ENCODE measurements at regions not wholly inside any gene's neighbourhood (a gene's known extent, or its start where the extent isn't known, plus 50 kb on each side); places are given as distances from the start of the nearest gene placed in this dataset.

GRCh38 chr2:5535301-5535700 lies 156.9 kb upstream of the SOX11 start:
- in situ Hi-C loops (cut with HindIII; ENCODE audit: low sequenced_read_pairs) = no loop called here
- no peak for DNase-seq (ENCODE audit: low spot score)

GRCh38 chr2:5537180-5537688 lies 154.9 kb upstream of the SOX11 start:
- in situ Hi-C loops (cut with HindIII; ENCODE audit: low sequenced_read_pairs) = no loop called here
- DNase-seq (ENCODE audit: low spot score) = no peak

- DNase-seq (ENCODE audit: low spot score) = no peak
- in situ Hi-C loops (cut with HindIII; ENCODE audit: low sequenced_read_pairs) = no loop called here
Measured at GRCh38 chr2:5538313-5538712, 153.9 kb upstream of the SOX11 start.

GRCh38 chr2:5538772-5539171 lies 153.4 kb upstream of the SOX11 start:
- no peak for DNase-seq (ENCODE audit: low spot score)
- in situ Hi-C loops (cut with HindIII; ENCODE audit: low sequenced_read_pairs) = no loop called here

GRCh38 chr2:5539282-5540165 lies 152.7 kb upstream of the SOX11 start:
- in situ Hi-C loops (cut with HindIII; ENCODE audit: low sequenced_read_pairs) = no loop called here

GRCh38 chr2:5540856-5541255 lies 151.3 kb upstream of the SOX11 start:
- no peak for DNase-seq (ENCODE audit: low spot score)
- in situ Hi-C loops (cut with HindIII; ENCODE audit: low sequenced_read_pairs) = no loop called here

More at GRCh38 chr2:5539282-5540165, 152.7 kb upstream of the SOX11 start:
- DNase-seq (ENCODE audit: low spot score) = no peak

GRCh38 chr2:5544205-5544786 lies 147.9 kb upstream of the SOX11 start:
- no peak for DNase-seq (ENCODE audit: low spot score)
- in situ Hi-C loops (cut with HindIII; ENCODE audit: low sequenced_read_pairs) = no loop called here

- no peak for DNase-seq (ENCODE audit: low spot score)
- in situ Hi-C loops (cut with HindIII; ENCODE audit: low sequenced_read_pairs) = no loop called here
Measured at GRCh38 chr2:5546181-5546580, 146.0 kb upstream of the SOX11 start.

GRCh38 chr2:5548991-5549715 lies 143.0 kb upstream of the SOX11 start:
- no peak for DNase-seq (ENCODE audit: low spot score)
- in situ Hi-C loops (cut with HindIII; ENCODE audit: low sequenced_read_pairs) = no loop called here

- no peak for DNase-seq (ENCODE audit: low spot score)
- in situ Hi-C loops (cut with HindIII; ENCODE audit: low sequenced_read_pairs) = no loop called here
Measured at GRCh38 chr2:5549771-5550170, 142.4 kb upstream of the SOX11 start.

GRCh38 chr2:5555636-5556035 lies 136.5 kb upstream of the SOX11 start:
- DNase-seq (ENCODE audit: low spot score) = no peak
- in situ Hi-C loops (cut with HindIII; ENCODE audit: low sequenced_read_pairs) = no loop called here

- in situ Hi-C loops (cut with HindIII; ENCODE audit: low sequenced_read_pairs) = no loop called here
- no peak for DNase-seq (ENCODE audit: low spot score)
Measured at GRCh38 chr2:5561006-5561405, 131.2 kb upstream of the SOX11 start.

- no peak for DNase-seq (ENCODE audit: low spot score)
- in situ Hi-C loops (cut with HindIII; ENCODE audit: low sequenced_read_pairs) = no loop called here
Measured at GRCh38 chr2:5562426-5562825, 129.8 kb upstream of the SOX11 start.

- in situ Hi-C loops (cut with HindIII; ENCODE audit: low sequenced_read_pairs) = no loop called here
- DNase-seq (ENCODE audit: low spot score) = no peak
Measured at GRCh38 chr2:5562865-5563264, 129.3 kb upstream of the SOX11 start.

- in situ Hi-C loops (cut with HindIII; ENCODE audit: low sequenced_read_pairs) = no loop called here
- DNase-seq (ENCODE audit: low spot score) = no peak
Measured at GRCh38 chr2:5563411-5563810, 128.8 kb upstream of the SOX11 start.

GRCh38 chr2:5569256-5569655 lies 122.9 kb upstream of the SOX11 start:
- no peak for DNase-seq (ENCODE audit: low spot score)
- in situ Hi-C loops (cut with HindIII; ENCODE audit: low sequenced_read_pairs) = no loop called here

- no peak for DNase-seq (ENCODE audit: low spot score)
- in situ Hi-C loops (cut with HindIII; ENCODE audit: low sequenced_read_pairs) = no loop called here
Measured at GRCh38 chr2:5576015-5576414, 116.2 kb upstream of the SOX11 start.

- in situ Hi-C loops (cut with HindIII; ENCODE audit: low sequenced_read_pairs) = no loop called here
Measured at GRCh38 chr2:5587766-5588165, 104.4 kb upstream of the SOX11 start.

GRCh38 chr2:5588601-5589000 lies 103.6 kb upstream of the SOX11 start:
- in situ Hi-C loops (cut with HindIII; ENCODE audit: low sequenced_read_pairs) = no loop called here
- DNase-seq (ENCODE audit: low spot score) = no peak

More at GRCh38 chr2:5587766-5588165, 104.4 kb upstream of the SOX11 start:
- DNase-seq (ENCODE audit: low spot score) = no peak

- in situ Hi-C loops (cut with HindIII; ENCODE audit: low sequenced_read_pairs) = no loop called here
- DNase-seq (ENCODE audit: low spot score) = no peak
Measured at GRCh38 chr2:5589183-5589582, 103.0 kb upstream of the SOX11 start.

Data from G401 (cell line).